HG03103 (cell line): ENCODE measurements at regions not wholly inside any gene's neighbourhood (a gene's known extent, or its start where the extent isn't known, plus 50 kb on each side); places are given as distances from the start of the nearest gene placed in this dataset.

Experiments
- ATAC-seq: cut with Tn5 transposase; IDR thresholded peaks from one replicate; pipeline ENCODE4 v1.9.1; 2021; ENCODE audit warnings: low read depth; ENCODE audit not compliant: unreplicated experiment

- no peak for ATAC-seq
These were observed 477.9 kb downstream of the PDCD6IP start for GRCh38 chr3:34276342-34276741.

GRCh38 chr3:34277110-34277509 lies 478.7 kb downstream of the PDCD6IP start:
- no peak for ATAC-seq

DNA sequence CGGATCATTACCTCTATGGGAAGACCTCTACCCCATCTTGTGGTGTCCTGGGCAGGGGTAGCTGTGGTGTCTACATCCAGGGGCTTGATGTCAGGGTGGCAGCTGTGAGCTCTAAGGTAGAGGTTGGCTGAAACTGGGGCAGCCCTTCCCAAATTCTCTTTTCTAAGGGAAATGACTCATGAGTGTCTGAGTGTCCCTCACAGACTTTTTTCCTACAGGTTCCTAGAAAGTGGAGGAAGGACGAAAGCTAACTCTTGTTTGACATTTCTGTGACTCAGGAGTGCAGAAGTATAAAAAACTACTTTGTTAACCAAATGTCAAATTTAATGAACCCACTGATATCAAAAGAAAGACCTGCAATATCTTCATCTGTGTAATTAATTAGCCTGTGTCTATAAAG lies 481.5 kb downstream of the PDCD6IP start:
- no peak for ATAC-seq

- no peak for ATAC-seq
These were observed 485.3 kb downstream of the PDCD6IP start for GRCh38 chr3:34283751-34284150.

DNA sequence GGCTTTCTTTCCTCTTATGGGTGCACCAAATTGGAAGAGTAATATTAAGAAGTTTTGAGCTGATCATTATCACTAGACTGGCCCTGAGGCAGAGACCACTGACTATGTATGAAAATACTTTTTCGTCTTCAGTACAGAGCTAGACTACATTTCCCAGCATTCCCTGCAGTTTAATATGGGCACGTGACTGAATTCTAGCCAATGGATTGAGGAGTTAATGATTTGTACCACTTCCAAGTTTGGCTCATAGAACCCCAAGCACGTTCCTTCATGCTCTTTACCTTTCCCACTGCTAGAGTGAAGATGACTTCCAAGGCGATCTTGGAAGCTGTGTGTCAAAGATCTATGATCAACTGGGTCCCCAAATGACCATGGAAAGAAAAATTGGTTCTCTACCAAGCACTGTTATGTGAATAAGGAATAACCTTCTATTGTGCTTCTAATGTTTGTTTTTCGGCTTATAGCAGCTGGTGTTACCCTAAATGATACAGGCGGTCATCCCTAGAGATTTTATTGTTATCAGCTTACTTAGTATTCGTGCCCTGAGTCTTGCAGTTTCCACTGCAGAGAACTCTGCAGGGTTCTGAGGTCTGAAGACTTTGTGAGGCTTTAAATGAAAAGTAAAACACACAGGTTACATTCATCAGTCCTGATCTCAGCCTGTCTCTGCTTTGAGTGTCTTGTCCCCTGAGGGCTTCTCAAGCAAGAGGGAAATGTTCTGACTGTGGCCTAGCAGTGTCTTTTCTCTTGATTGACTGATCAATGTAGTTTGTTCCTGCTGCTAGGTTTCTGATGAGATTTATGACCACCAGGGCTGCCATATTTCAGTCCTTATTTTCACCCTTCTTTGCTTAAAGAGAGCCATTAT lies 486.8 kb downstream of the PDCD6IP start:
- ATAC-seq, result no peak

GRCh38 chr3:34285827-34286188 lies 487.4 kb downstream of the PDCD6IP start:
- no peak for ATAC-seq

DNA sequence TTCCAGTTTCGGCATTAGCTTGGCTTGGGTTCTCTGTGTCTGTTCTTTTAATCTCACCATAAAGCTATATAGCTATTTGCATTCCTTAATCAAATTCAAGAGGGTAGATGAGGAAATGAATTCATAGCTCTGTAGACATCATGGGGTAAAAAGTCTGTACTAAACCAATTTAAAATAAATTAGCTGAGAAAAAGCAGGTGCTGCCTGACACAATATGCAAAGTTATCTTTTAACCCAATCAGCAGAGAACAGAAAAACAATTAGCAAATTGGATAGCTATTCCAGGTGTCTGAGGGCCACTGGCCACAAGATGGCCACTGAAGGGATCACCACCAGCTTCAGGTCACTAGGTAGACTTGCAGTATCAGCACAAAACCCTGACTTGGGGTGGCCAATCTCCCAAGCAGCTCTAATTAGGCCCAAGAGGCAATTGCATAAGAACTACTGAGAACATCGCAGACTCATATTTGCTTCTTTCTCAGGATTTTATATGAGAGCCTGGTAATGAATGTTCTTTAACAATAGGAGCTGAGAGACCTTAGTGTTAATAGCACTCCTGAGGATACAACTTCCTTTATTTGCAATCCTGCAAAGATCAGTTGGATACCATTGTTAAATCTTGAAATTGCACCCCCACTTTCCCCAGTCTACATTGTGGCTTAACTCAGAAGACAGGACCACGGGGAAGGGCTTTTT lies 494.3 kb downstream of the PDCD6IP start:
- ATAC-seq, result no peak

DNA sequence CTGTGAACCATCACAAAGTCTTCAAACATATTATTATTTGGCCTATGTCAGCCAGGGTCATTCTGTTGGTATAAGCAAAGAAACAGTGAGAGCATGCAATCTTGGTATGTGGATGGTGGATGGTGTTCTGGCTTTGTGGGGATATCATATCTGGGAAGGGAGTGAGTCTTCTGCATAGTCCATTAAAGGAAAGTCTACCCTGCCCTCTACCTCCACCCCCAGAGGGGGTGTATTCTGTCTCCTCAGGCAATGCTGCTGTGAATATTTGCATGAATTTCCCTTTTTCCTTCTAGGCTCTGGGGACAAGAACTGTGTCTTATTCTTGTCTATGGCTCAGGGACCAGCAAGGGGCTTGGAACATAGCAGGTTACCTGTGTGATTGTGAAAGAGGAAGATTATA lies 495.8 kb downstream of the PDCD6IP start:
- no peak for ATAC-seq

- no peak for ATAC-seq
These were observed 498.4 kb downstream of the PDCD6IP start for GRCh38 chr3:34296796-34297195.

GRCh38 chr3:34298653-34299052 lies 500.2 kb downstream of the PDCD6IP start:
- ATAC-seq, result no peak

DNA sequence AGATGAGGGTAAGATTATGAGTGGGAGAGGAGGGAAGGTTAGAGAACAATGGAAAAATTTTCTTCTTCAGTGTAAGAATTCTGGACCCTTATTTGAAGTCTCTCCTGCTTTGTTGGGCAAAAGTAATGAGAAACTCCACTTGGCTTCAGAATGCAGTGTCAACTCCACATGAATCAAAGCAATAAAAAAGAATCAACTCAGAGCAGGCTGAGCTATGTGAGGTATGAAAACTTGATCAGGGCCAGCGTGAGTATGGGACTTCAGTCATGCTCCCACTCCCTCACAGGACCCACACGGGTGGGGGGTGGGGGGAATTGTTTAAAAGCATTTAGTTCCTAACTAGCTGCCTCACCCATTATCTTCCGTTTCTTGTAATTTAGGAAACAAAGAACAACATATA lies 502.2 kb downstream of the PDCD6IP start:
- ATAC-seq, result no peak

- no peak for ATAC-seq
These were observed 502.9 kb downstream of the PDCD6IP start for GRCh38 chr3:34301313-34301712.

GRCh38 chr3:34305266-34305665 lies 506.8 kb downstream of the PDCD6IP start:
- ATAC-seq, result no peak

- no peak for ATAC-seq
These were observed 514.3 kb downstream of the PDCD6IP start for GRCh38 chr3:34312684-34313083.

DNA sequence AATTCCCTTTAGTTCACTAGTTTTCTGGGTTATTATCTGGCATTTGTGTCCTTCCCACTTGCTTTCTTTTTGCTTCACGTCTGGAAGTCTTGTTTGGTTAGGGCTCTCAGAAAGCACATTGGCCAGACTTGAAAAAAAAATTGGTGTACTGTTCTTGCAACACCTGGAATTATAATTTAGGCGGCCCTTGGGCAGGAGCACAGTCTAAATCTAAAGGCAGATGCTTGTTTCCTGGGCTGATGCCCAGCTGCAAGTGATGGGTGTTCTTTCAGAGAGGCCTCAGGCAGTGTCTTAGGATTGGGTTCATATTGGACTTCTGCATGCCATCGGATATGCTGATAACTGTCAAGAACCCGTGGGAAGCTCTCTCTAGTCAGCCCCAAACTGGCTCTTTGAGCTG lies 521.5 kb downstream of the PDCD6IP start:
- ATAC-seq, result no peak

- ATAC-seq, result peak; percentile 80
These were observed 525.1 kb downstream of the PDCD6IP start for GRCh38 chr3:34323517-34323916.

DNA sequence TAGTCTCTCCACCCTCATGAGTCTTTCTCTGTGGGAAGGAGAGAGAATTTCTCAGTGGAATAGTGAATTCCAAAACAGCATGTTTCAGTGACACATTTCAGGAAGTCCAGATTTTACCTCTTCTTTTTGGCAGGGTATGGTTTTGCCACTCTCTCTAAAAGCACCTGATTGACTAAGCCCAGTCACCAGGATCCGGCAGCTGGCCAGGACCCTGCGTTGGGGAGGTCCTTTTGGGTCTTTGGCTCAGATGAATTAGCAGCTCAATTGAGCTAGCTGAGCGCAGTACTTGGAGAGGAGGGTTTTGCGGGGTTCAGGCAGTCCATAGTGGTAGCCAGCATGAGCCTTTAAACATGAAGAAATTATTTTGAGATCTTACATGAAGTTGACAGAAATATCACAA lies 548.2 kb downstream of the PDCD6IP start:
- no peak for ATAC-seq

- ATAC-seq, result no peak
These were observed 553.7 kb downstream of the PDCD6IP start for GRCh38 chr3:34351882-34352777.

DNA sequence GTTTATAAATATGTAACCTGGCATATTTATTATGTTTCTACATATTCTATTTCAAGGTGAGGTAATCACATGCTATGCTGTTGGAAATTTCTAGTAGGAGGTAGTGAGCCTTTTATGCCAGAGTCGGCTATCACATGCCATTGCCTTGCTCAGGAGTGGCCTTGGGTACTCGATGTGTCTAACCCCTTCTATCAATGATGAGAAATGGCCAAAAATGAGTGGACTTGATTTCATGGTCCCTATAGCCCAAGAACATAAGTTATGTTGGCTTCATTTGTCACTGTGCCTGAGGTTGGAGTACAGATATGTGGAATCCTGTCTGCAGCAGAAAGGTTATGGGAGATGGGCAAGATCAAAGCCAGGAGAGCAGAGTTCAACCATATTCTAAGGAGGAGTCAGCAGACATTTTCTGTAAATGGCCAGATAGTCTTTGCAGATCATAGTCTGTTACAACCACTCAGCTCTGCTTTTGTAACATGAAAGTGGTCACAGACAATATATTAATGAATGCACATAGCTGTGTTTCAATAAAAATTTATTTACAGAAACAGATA lies 554.4 kb downstream of the PDCD6IP start:
- ATAC-seq, result no peak

DNA sequence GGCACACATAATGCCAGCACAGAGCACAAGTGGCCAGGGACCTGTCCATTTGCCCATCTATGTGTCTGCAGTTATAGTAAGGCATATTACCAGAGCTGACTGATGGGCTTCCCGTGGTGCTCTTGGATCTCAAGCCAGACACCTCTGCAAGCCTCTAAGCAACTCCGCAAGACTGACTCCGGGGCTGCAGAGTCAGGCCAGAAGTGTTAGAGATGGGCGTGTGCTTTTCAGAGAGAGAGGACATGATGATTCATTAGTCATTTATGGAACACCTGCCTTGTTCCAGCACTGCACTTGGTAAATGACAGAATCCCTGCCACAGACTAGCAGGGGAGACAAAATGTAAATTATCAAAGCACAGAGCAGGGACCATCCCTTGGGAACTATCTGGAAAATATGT lies 559.0 kb downstream of the PDCD6IP start:
- no peak for ATAC-seq

DNA sequence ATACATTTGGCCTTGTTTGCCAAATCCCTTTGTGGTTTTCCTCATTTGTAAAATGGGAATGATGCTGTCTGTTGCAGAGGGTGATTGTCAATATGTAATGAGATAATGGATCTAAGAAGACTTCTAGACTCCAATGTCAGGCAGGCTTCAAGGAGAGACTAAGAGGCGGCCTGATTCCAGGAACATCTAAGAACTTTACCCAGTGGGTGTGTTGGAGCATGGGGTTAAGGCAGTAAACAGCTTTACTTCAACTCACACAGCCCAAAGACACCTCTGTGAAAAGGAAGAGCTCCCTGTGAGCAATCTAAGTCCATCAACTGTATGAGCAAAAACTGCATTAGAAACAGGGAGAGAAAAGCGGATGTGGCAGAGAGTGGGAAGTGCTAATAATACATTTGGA lies 560.6 kb downstream of the PDCD6IP start:
- no peak for ATAC-seq
